HG02885 (cell line): ENCODE measurements at regions not wholly inside any gene's neighbourhood (a gene's known extent, or its start where the extent isn't known, plus 50 kb on each side); places are given as distances from the start of the nearest gene placed in this dataset.
"Not testable (repeated sequence)": the region's sequence is repeated elsewhere in the genome, so short reads cannot be mapped to it uniquely, and the experiment has no call there.

Experiments
- ATAC-seq: cut with Tn5 transposase; IDR thresholded peaks from one replicate; pipeline ENCODE4 v1.9.1; 2021; ENCODE audit warnings: mild to moderate bottlenecking; ENCODE audit not compliant: unreplicated experiment, poor library complexity

DNA sequence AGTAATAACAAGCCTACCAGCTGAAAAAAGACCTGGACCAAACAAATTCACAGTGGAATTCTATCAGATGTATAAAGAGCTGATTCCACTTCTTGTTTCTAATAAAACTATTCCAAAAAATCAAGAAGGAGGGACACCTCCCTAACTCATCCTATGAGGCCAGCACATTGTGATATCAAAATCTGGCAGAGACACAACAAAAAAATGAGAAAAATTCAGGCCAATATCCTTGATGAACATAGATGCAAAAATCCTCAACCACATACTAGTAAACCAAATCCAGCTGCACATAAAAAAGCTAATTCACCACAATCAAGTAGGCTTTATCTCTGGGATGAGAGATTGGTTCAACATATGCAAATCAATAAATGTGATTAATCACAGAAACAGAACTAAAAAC is 147.9 kb upstream of the NEIL3 start:
- no peak for ATAC-seq

GRCh38 chr4:177163532-177163931 is 146.1 kb upstream of the NEIL3 start:
- ATAC-seq = no peak

- ATAC-seq = no peak
Measured at GRCh38 chr4:177171588-177171987, 138.1 kb upstream of the NEIL3 start.

GRCh38 chr4:177175473-177175872 is 134.2 kb upstream of the NEIL3 start:
- no peak for ATAC-seq

GRCh38 chr4:177177541-177178081 is 132.1 kb upstream of the NEIL3 start:
- no peak for ATAC-seq

DNA sequence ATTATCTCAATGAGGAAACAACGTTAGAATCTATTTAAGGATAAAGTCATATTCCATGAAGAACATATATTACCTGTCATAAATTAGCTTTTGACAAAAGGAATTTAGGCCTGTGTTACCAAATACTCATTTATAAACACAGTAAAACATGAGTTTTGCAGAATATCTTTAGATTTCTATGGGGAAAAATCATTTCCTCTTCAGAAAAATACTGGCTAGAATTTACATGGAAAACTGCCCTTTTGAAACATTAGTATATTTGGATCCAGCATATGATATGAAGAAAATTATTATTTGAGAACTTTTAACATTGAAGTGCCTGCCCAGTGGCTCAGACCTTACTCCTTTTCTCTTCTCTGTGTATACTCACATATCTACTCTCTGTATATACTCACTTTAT is 131.4 kb upstream of the NEIL3 start:
- ATAC-seq = no peak

- no peak for ATAC-seq
Measured at GRCh38 chr4:177182166-177182565, 127.5 kb upstream of the NEIL3 start.

GRCh38 chr4:177182728-177183127 is 126.9 kb upstream of the NEIL3 start:
- ATAC-seq = no peak

GRCh38 chr4:177185151-177185550 is 124.5 kb upstream of the NEIL3 start:
- ATAC-seq = no peak

DNA sequence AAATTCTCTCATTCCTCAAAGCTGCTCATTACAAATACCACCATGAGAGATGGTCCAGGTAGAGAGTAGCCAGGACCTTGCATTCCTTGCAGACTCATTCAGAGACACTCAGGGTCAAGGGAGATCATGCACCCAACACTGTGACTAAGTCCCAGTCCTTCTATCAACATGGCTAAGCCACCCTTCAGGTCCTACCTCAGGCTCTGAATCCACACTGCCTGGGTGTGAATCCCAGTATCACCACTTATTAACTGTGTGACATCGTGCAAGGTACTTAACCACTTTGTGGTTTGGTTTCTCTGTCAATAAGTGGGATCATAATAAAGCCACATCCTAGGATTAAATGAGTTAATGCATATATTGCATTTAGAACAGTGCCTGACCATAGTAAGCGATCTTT is 124.1 kb upstream of the NEIL3 start:
- ATAC-seq = no peak

- no peak for ATAC-seq
Measured at GRCh38 chr4:177187371-177187770, 122.3 kb upstream of the NEIL3 start.

DNA sequence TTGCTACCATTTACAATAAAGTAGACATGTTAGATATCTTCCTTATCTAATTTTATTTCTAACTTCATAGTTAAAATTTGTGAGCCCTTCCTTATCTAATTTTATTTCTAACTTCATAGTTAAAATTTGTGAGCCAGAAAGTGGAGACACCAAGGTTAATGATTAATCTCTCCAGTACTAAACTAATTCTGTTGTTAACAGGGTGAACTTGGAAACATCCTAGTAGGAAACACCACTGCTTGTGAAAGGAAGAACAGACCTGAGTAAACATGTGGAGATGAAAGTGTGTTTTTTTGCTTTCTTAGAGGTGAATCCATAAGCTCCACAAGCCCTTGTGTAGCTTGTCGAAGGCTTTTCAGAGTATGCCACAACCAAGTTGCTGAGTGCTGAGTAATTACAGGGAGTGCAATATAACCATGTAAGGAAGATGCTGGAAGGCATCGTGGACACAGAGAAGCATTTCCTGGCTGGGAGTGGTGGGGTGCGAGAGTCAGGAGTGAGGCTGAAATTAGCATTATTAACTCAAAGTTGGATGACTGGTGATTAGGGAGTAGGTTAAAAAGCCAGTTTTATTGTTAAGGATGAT is 118.6 kb upstream of the NEIL3 start:
- no peak for ATAC-seq

DNA sequence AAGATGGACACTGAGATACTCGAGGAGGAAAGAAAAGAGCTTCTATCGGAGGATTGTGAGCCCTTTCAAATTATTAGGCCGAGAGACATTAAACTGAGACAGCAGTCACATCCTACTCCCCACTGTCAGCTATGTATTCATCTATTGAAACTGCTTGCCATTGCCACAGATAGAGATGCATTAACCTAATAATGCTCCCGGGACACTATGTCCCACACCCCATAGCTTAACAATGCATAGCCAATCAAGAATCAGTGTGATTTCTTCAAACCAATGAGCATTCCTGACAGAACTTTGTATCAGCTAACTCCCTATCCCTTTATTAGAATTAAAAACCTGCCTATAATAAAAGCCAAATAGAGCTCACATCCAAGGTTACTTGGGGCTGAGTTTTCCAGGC is 118.1 kb upstream of the NEIL3 start:
- ATAC-seq = no peak

- no peak for ATAC-seq
Measured at GRCh38 chr4:177191991-177192390, 117.7 kb upstream of the NEIL3 start.

- ATAC-seq = not testable (repeated sequence)
Measured at GRCh38 chr4:177193024-177193715, 116.5 kb upstream of the NEIL3 start.

- peak; percentile 56 for ATAC-seq
Measured at GRCh38 chr4:177194906-177195305, 114.8 kb upstream of the NEIL3 start.

DNA sequence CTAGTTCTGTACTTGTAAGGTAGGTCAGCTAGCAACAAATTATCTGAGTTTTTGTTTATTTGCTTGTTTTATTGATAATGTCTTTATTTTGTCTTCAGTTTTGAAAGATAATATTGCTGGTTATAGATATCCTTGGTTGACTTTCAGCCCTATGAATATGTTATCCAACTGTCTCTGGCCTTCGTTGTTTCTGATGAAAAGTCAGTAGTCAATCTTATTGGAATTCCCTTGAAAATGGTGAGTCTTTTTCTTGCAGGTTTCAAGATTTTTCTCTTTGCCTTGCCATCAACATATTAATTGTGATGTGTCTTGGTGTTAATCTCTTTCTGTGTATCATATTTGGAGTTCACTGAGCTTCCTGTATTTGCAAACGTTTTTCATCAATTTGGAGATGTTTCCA is 113.1 kb upstream of the NEIL3 start:
- ATAC-seq = no peak

GRCh38 chr4:177201614-177202013 is 108.1 kb upstream of the NEIL3 start:
- no peak for ATAC-seq

- no peak for ATAC-seq
Measured at GRCh38 chr4:177204126-177204525, 105.5 kb upstream of the NEIL3 start.

- ATAC-seq = no peak
Measured at GRCh38 chr4:177214935-177215334, 94.7 kb upstream of the NEIL3 start.

GRCh38 chr4:177220376-177220775 is 89.3 kb upstream of the NEIL3 start:
- no peak for ATAC-seq

GRCh38 chr4:177222781-177223180 is 86.9 kb upstream of the NEIL3 start:
- ATAC-seq = no peak
